H1 (cell line): ENCODE measurements at regions not wholly inside any gene's neighbourhood (a gene's known extent, or its start where the extent isn't known, plus 50 kb on each side); places are given as distances from the start of the nearest gene placed in this dataset.

Experiments used
- MAX ChIP-seq: IDR thresholded peaks from 2 replicates; pipeline ENCODE4 v1.6.1; 2012; ENCODE audit warnings: inconsistent platforms
- RBBP5 ChIP-seq: IDR thresholded peaks from 2 replicates; pipeline ENCODE4 v1.7.1; 2012; ENCODE audit warnings: low read depth, mild to moderate bottlenecking, inconsistent platforms, low read length, moderate library complexity, borderline replicate concordance
- USF2 ChIP-seq: IDR thresholded peaks from 2 replicates; pipeline ENCODE4 v1.6.1; 2011; ENCODE audit warnings: low read length, improper control_type of control experiment

GRCh38 chr1:212205006-212205405 lies 80.2 kb upstream of the PPP2R5A start (continued):
- TF ChIP-seq RBBP5: no peak
- no peak for TF ChIP-seq USF2
- TF ChIP-seq MAX: no peak
